WTC11 (cell line): ENCODE measurements at regions not wholly inside any gene's neighbourhood (a gene's known extent, or its start where the extent isn't known, plus 50 kb on each side); places are given as distances from the start of the nearest gene placed in this dataset.

ENCODE experiments used
- ATAC-seq: fragments of 200-7000 bp; cut with Tn5 transposase; 2 replicates; pipeline ENCODE4 v1.10.0; 2021; ENCODE audit warnings: mild to moderate bottlenecking, moderate library complexity
- CTCF ChIA-PET: fragments of 300-600 bp; sonication (Branson Sonifier 250); formaldehyde crosslinking; loops from one replicate; lab custom pipeline; 2021; ENCODE audit warnings: antibody characterized with exemption; lab: Charles Lee
- POLR2A ChIA-PET: fragments of 350-600 bp; sonication (Branson Sonifier 250); formaldehyde crosslinking; loops from one replicate; lab custom pipeline; 2021; ENCODE audit warnings: antibody characterized with exemption; lab: Charles Lee
- DNase-seq: peaks from one replicate; pipeline ENCODE4 v3.0.0; 2021; ENCODE audit warnings: low spot score
- H3K27ac Mint-ChIP-seq: 2 replicates; pipeline ENCODE4 v1.8.0; 2021; ENCODE audit warnings: mixed read lengths
- H3K27me3 Mint-ChIP-seq: 2 replicates; pipeline ENCODE4 v1.8.0; 2021; ENCODE audit warnings: low read depth, mild to moderate bottlenecking, moderate library complexity, mixed read lengths
- H3K36me3 Mint-ChIP-seq: 2 replicates; pipeline ENCODE4 v1.8.0; 2021; ENCODE audit warnings: mixed read lengths
- H3K4me1 Mint-ChIP-seq: 2 replicates; pipeline ENCODE4 v1.8.0; 2022; ENCODE audit warnings: mixed read lengths
- H3K4me3 Mint-ChIP-seq: 2 replicates; pipeline ENCODE4 v1.8.0; 2021; ENCODE audit warnings: mild to moderate bottlenecking, moderate library complexity, mixed read lengths
- H3K9me3 Mint-ChIP-seq: 2 replicates; pipeline ENCODE4 v1.8.0; 2021; ENCODE audit warnings: mixed read lengths
- ARID4B ChIP-seq: sonication (generic); formaldehyde crosslinking; IDR thresholded peaks from 2 replicates; pipeline ENCODE4 v1.8.0; 2023; ENCODE audit warnings: missing genetic modification reagents, mild to moderate bottlenecking, borderline replicate concordance
- CREM ChIP-seq: sonication (generic); formaldehyde crosslinking; IDR thresholded peaks from 2 replicates; pipeline ENCODE4 v1.8.1; 2022; ENCODE audit warnings: mild to moderate bottlenecking, missing genetic modification reagents, moderate library complexity
- ESRRA ChIP-seq: sonication (generic); formaldehyde crosslinking; IDR thresholded peaks from 2 replicates; pipeline ENCODE4 v1.8.1; 2022; ENCODE audit warnings: mild to moderate bottlenecking, missing genetic modification reagents, borderline replicate concordance
- ETV6 ChIP-seq: sonication (generic); formaldehyde crosslinking; IDR thresholded peaks from 2 replicates; pipeline ENCODE4 v1.8.1; 2022; ENCODE audit warnings: mild to moderate bottlenecking, missing genetic modification reagents
- IRF2 ChIP-seq: sonication (generic); formaldehyde crosslinking; IDR thresholded peaks from 2 replicates; pipeline ENCODE4 v1.8.0; 2022; ENCODE audit warnings: low read depth, missing genetic modification reagents, borderline replicate concordance
- KAT7 ChIP-seq: sonication (generic); formaldehyde crosslinking; IDR thresholded peaks from 2 replicates; pipeline ENCODE4 v1.8.1; 2023; ENCODE audit warnings: missing genetic modification reagents, mild to moderate bottlenecking, borderline replicate concordance
- NFE2L1 ChIP-seq: sonication (generic); formaldehyde crosslinking; IDR thresholded peaks from 2 replicates; pipeline ENCODE4 v1.8.1; 2023; ENCODE audit warnings: missing genetic modification reagents
- NFYB ChIP-seq: sonication (generic); formaldehyde crosslinking; conservative IDR thresholded peaks from 2 replicates; pipeline ENCODE4 v1.8.0; 2022; ENCODE audit warnings: low read depth, missing genetic modification reagents
- NR3C1 ChIP-seq: sonication (generic); formaldehyde crosslinking; conservative IDR thresholded peaks from 2 replicates; pipeline ENCODE4 v1.8.1; 2023; ENCODE audit warnings: low read depth, mild to moderate bottlenecking, missing genetic modification reagents
- TEAD4 ChIP-seq: sonication (generic); formaldehyde crosslinking; IDR thresholded peaks from 2 replicates; pipeline ENCODE4 v1.8.0; 2022; ENCODE audit warnings: mild to moderate bottlenecking, missing genetic modification reagents
- ZNF121 ChIP-seq: sonication (generic); formaldehyde crosslinking; IDR thresholded peaks from 2 replicates; pipeline ENCODE4 v1.8.0; 2023; ENCODE audit warnings: missing genetic modification reagents
- ZNF138 ChIP-seq: sonication (generic); formaldehyde crosslinking; conservative IDR thresholded peaks from 2 replicates; pipeline ENCODE4 v1.8.1; 2022; ENCODE audit warnings: mild to moderate bottlenecking, moderate library complexity, missing genetic modification reagents
- ZNF317 ChIP-seq: sonication (generic); formaldehyde crosslinking; IDR thresholded peaks from 2 replicates; pipeline ENCODE4 v1.8.1; 2023; ENCODE audit warnings: low read depth, mild to moderate bottlenecking, moderate library complexity, missing genetic modification reagents, borderline replicate concordance
- ZNF512 ChIP-seq: sonication (generic); formaldehyde crosslinking; IDR thresholded peaks from 2 replicates; pipeline ENCODE4 v1.8.1; 2022; ENCODE audit warnings: missing genetic modification reagents, borderline replicate concordance
- ZNF671 ChIP-seq: fragments of 250-450 bp; sonication (Bioruptor Pico); IDR thresholded peaks from 2 replicates; pipeline ENCODE4 v1.8.0; 2021; ENCODE audit warnings: mild to moderate bottlenecking
- TF ChIP-seq, protein P1 (sequence below): sonication (generic); formaldehyde crosslinking; IDR thresholded peaks from 2 replicates; pipeline ENCODE4 v1.8.1; 2023; ENCODE audit warnings: mild to moderate bottlenecking, missing genetic modification reagents
- TF ChIP-seq, protein P2 (sequence below): fragments of 250-450 bp; sonication (Bioruptor Pico); IDR thresholded peaks from 2 replicates; pipeline ENCODE4 v2.1.2; 2022; ENCODE audit warnings: mild to moderate bottlenecking, moderate library complexity
- TF ChIP-seq, protein P3 (sequence below): sonication (generic); formaldehyde crosslinking; IDR thresholded peaks from 2 replicates; pipeline ENCODE4 v1.8.1; 2022; ENCODE audit warnings: low read depth, missing genetic modification reagents, borderline replicate concordance

- no peak overlapping the region for H3K27ac Mint-ChIP-seq
- ATAC-seq (no peak), DNase-seq (no peak)
- H3K4me1 Mint-ChIP-seq: peaks cover 8% of the 10 kb centered on the region
- H3K36me3 Mint-ChIP-seq: no peaks in the 10 kb centered on the region
- no peak overlapping the region for H3K4me3 Mint-ChIP-seq
- peaks cover 4% of the 10 kb centered on the region; the same call in 1 of the 2 replicates for H3K9me3 Mint-ChIP-seq
- TF ChIP-seq ETV6 (CRISPR knock-in tag) (no peak), ESRRA (no peak), TEAD4 (CRISPR knock-in tag) (no peak), KAT7 (CRISPR knock-in tag) (no peak), IRF2 (CRISPR knock-in tag) (no peak)
- TF ChIP-seq, protein P1, sequence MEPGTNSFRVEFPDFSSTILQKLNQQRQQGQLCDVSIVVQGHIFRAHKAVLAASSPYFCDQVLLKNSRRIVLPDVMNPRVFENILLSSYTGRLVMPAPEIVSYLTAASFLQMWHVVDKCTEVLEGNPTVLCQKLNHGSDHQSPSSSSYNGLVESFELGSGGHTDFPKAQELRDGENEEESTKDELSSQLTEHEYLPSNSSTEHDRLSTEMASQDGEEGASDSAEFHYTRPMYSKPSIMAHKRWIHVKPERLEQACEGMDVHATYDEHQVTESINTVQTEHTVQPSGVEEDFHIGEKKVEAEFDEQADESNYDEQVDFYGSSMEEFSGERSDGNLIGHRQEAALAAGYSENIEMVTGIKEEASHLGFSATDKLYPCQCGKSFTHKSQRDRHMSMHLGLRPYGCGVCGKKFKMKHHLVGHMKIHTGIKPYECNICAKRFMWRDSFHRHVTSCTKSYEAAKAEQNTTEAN (CRISPR knock-in tag): no peak
- CTCF ChIA-PET: interaction anchor here (1.5 kb wide), 1 partner anchor 28 kb away, joined by 4 read pairs; no protein-coding TSS in a partner anchor
- POLR2A ChIA-PET: no interaction called here
- no peaks in the 10 kb centered on the region; the same call in none of the 2 replicates for H3K27me3 Mint-ChIP-seq
Measured at GRCh38 chr7:67597161-67597560, 600.5 kb downstream of the TYW1 start.

DNA sequence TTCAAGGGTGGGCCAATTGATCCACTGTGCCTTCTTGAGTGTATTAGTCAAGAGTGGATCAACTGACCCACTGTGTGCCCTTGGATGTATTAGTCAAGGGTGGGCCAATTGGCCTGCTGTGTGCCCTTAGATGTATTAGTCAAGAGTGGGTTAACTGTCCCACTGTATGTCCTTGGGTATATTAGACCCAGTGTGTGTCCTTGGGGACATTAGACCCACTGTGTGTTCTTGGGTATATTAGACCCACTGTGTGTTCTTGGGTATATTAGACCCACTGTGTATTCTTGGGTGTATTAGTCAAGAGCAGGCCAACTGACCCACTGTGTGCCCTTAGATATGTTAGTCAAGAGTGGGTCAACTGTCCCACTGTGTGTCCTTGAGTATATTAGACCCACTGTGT lies 601.8 kb downstream of the TYW1 start:
- DNase-seq: no peak
- CTCF ChIA-PET: no interaction called here
- POLR2A ChIA-PET: no interaction called here
- no peak overlapping the region for H3K27ac Mint-ChIP-seq
- ATAC-seq: no peak
- no peak overlapping the region for H3K4me3 Mint-ChIP-seq
- TF ChIP-seq NR3C1 (CRISPR knock-in tag) (no peak), ZNF317 (no peak), ZNF138 (CRISPR knock-in tag) (no peak), ZNF121 (CRISPR knock-in tag) (no peak), ZNF512 (no peak), ZNF671 (CRISPR knock-in tag) (no peak), NFYB (CRISPR knock-in tag) (no peak), ARID4B (CRISPR knock-in tag) (no peak), CREM (CRISPR knock-in tag) (no peak), NFE2L1 (CRISPR knock-in tag) (no peak)
- TF ChIP-seq, protein P2, sequence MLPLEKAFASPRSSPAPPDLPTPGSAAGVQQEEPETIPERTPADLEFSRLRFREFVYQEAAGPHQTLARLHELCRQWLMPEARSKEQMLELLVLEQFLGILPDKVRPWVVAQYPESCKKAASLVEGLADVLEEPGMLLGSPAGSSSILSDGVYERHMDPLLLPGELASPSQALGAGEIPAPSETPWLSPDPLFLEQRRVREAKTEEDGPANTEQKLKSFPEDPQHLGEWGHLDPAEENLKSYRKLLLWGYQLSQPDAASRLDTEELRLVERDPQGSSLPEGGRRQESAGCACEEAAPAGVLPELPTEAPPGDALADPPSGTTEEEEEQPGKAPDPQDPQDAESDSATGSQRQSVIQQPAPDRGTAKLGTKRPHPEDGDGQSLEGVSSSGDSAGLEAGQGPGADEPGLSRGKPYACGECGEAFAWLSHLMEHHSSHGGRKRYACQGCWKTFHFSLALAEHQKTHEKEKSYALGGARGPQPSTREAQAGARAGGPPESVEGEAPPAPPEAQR (CRISPR knock-in tag): no peak
- TF ChIP-seq, protein P3, sequence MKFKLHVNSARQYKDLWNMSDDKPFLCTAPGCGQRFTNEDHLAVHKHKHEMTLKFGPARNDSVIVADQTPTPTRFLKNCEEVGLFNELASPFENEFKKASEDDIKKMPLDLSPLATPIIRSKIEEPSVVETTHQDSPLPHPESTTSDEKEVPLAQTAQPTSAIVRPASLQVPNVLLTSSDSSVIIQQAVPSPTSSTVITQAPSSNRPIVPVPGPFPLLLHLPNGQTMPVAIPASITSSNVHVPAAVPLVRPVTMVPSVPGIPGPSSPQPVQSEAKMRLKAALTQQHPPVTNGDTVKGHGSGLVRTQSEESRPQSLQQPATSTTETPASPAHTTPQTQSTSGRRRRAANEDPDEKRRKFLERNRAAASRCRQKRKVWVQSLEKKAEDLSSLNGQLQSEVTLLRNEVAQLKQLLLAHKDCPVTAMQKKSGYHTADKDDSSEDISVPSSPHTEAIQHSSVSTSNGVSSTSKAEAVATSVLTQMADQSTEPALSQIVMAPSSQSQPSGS (CRISPR knock-in tag): no peak
- peaks cover 4% of the 10 kb centered on the region; the same call in 1 of the 2 replicates for H3K9me3 Mint-ChIP-seq
- no peaks in the 10 kb centered on the region; the same call in none of the 2 replicates for H3K27me3 Mint-ChIP-seq
- H3K36me3 Mint-ChIP-seq: no peaks in the 10 kb centered on the region
- H3K4me1 Mint-ChIP-seq: peaks cover 8% of the 10 kb centered on the region
